ENCODE measurements at regions not wholly inside any gene's neighbourhood (a gene's known extent, or its start where the extent isn't known, plus 50 kb on each side); places are given as distances from the start of the nearest gene placed in this dataset.

DNA sequence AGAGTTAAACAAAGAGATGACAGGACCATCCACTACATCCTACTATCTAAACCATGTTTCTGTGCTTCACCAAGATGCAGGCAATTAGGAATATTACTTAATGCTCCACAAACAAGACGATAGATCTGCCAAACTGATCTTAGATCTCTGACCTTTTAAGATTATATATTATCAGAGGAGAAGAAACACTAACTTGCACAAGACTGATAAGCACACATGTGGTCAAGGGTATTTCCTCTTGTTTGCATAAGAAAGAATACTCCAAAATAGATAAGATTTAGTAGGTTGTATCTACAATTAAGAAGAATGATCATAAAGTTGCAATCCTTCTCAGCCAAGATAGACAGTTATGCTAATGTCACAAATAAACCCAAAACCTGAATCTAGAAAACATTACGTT, 601.0 kb upstream of the ACO1 start:
- intact Hi-C loops (cut with micrococcal nuclease; ENCODE audit: unreplicated experiment) (no loop called here), in situ Hi-C loops (cut with HindIII; ENCODE audit: extremely low pct_ligation_motif_present, low pct_unique_long_range_greater_than_20kb) (loop anchor here (25.0 kb wide), 2 partner anchors 671 to 1946 kb away; no protein-coding TSS in a partner anchor)
- TF ChIP-seq PCBP1 (IDR thresholded peaks at IDR 0.05; ENCODE audit: borderline replicate concordance, low read depth, low read length) (no peak), ZNF781 (CRISPR knock-in tag; IDR thresholded peaks at IDR 0.05; ENCODE audit: borderline replicate concordance, not compliant biosample characterization) (no peak), RBM22 (optimal IDR thresholded peaks at IDR 0.05; ENCODE audit: low read length) (no peak), ZNF724P (CRISPR knock-in tag; IDR thresholded peaks at IDR 0.05; ENCODE audit: borderline replicate concordance) (no peak), TOPORS (CRISPR knock-in tag; IDR thresholded peaks at IDR 0.05) (no peak), ZC3H4 (CRISPR knock-in tag; IDR thresholded peaks at IDR 0.05; ENCODE audit: borderline replicate concordance) (no peak), ZFP36L2 (CRISPR knock-in tag; IDR thresholded peaks at IDR 0.05) (no peak), SRSF9 (IDR thresholded peaks at IDR 0.05; ENCODE audit: borderline replicate concordance, insufficient read depth, low read depth, low read length, poor library complexity, severe bottlenecking) (no peak), RCOR2 (CRISPR knock-in tag; IDR thresholded peaks at IDR 0.05) (no peak), CEBPB (IDR thresholded peaks at IDR 0.05; ENCODE audit: borderline replicate concordance, low read depth, low read length) (no peak), ZNF20 (CRISPR knock-in tag; IDR thresholded peaks at IDR 0.05) (no peak), HNF4G (IDR thresholded peaks at IDR 0.05; ENCODE audit: borderline replicate concordance, low read depth, low read length) (no peak), HNF4G (CRISPR knock-in tag; IDR thresholded peaks at IDR 0.05; ENCODE audit: borderline replicate concordance, low read depth) (no peak)
- TF ChIP-seq, protein P1, sequence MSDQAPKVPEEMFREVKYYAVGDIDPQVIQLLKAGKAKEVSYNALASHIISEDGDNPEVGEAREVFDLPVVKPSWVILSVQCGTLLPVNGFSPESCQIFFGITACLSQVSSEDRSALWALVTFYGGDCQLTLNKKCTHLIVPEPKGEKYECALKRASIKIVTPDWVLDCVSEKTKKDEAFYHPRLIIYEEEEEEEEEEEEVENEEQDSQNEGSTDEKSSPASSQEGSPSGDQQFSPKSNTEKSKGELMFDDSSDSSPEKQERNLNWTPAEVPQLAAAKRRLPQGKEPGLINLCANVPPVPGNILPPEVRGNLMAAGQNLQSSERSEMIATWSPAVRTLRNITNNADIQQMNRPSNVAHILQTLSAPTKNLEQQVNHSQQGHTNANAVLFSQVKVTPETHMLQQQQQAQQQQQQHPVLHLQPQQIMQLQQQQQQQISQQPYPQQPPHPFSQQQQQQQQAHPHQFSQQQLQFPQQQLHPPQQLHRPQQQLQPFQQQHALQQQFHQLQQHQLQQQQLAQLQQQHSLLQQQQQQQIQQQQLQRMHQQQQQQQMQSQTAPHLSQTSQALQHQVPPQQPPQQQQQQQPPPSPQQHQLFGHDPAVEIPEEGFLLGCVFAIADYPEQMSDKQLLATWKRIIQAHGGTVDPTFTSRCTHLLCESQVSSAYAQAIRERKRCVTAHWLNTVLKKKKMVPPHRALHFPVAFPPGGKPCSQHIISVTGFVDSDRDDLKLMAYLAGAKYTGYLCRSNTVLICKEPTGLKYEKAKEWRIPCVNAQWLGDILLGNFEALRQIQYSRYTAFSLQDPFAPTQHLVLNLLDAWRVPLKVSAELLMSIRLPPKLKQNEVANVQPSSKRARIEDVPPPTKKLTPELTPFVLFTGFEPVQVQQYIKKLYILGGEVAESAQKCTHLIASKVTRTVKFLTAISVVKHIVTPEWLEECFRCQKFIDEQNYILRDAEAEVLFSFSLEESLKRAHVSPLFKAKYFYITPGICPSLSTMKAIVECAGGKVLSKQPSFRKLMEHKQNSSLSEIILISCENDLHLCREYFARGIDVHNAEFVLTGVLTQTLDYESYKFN (CRISPR knock-in tag; conservative IDR thresholded peaks at IDR 0.05), result no peak
- TF ChIP-seq, protein P2, sequence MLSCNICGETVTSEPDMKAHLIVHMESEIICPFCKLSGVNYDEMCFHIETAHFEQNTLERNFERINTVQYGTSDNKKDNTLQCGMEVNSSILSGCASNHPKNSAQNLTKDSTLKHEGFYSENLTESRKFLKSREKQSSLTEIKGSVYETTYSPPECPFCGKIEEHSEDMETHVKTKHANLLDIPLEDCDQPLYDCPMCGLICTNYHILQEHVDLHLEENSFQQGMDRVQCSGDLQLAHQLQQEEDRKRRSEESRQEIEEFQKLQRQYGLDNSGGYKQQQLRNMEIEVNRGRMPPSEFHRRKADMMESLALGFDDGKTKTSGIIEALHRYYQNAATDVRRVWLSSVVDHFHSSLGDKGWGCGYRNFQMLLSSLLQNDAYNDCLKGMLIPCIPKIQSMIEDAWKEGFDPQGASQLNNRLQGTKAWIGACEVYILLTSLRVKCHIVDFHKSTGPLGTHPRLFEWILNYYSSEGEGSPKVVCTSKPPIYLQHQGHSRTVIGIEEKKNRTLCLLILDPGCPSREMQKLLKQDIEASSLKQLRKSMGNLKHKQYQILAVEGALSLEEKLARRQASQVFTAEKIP (CRISPR knock-in tag; IDR thresholded peaks at IDR 0.05; ENCODE audit: borderline replicate concordance), result no peak
- Histone ChIP-seq H3K27me3 (ENCODE audit: control insufficient read depth in 1 of 2, insufficient read depth in 2 of 2, low read length in 2 of 2) (no peaks in the 10 kb centered on the region), H3K4me1 (ENCODE audit: insufficient read depth, low read length) (no peaks in the 10 kb centered on the region), H3K9me3 (ENCODE audit: low read length) (peaks cover 30% of the 10 kb centered on the region), H2AFZ (ENCODE audit: low read length) (no peak overlapping the region), H4K20me1 (ENCODE audit: insufficient read depth, low read length) (no peaks in the 10 kb centered on the region), H3K4me2 (ENCODE audit: low read depth, low read length) (no peak overlapping the region), H3K9ac (ENCODE audit: insufficient read depth, low read depth, low read length) (no peak overlapping the region), H3K27ac (ENCODE audit: extremely low read length, insufficient read depth, low read length) (no peak overlapping the region), H3K36me3 (replicated peaks in 1 of 2; ENCODE audit: control insufficient read depth in 1 of 2, insufficient read depth in 2 of 2, low read length in 2 of 2) (no peaks in the 10 kb centered on the region), H3K79me2 (ENCODE audit: insufficient read depth, low read length) (no peaks in the 10 kb centered on the region), H3K4me3 (replicated peaks in 1 of 3; ENCODE audit: insufficient read depth in 1 of 3, low read depth in 2 of 3, low read length in 3 of 3) (no peak overlapping the region)
- no peak for ATAC-seq
- DNase-seq (ENCODE audit: low spot score), result no peak
- CTCF ChIA-PET (ENCODE audit: low intra/inter-chr PET ratio, low total read pairs), result no interaction called here
- WGBS (ENCODE audit: low lambda C conversion rate), result 5% methylated on average over 2 of the region's 2 CpGs
- POLR2A ChIA-PET, result no interaction called here
- BruUV-seq (replicated peaks), result no TSS peak
- no peak for FAIRE-seq
